IPS-NIHi11 (cell line): ENCODE measurements at regions not wholly inside any gene's neighbourhood (a gene's known extent, or its start where the extent isn't known, plus 50 kb on each side); places are given as distances from the start of the nearest gene placed in this dataset.
A peak's percentile ranks its signal among the peaks of the same experiment; 100 is the strongest.

ENCODE experiments used
- DNase-seq: peaks from one replicate; pipeline ENCODE4 v3.0.0; 2012; ENCODE audit warnings: mixed read lengths, low spot score

- DNase-seq, result peak; percentile 45
These were observed 213.2 kb upstream of the DCBLD2 start for GRCh38 chr3:99114565-99115291.

- no peak for DNase-seq
These were observed 209.7 kb upstream of the DCBLD2 start for GRCh38 chr3:99111235-99111634.

GRCh38 chr3:99110401-99110800 is 208.9 kb upstream of the DCBLD2 start:
- no peak for DNase-seq

- DNase-seq, result no peak
These were observed 207.0 kb upstream of the DCBLD2 start for GRCh38 chr3:99108508-99108907.

- DNase-seq, result no peak
These were observed 193.1 kb upstream of the DCBLD2 start for GRCh38 chr3:99094606-99095005.

GRCh38 chr3:99087277-99087676 is 185.8 kb upstream of the DCBLD2 start:
- no peak for DNase-seq

GRCh38 chr3:99084826-99085225 is 183.3 kb upstream of the DCBLD2 start:
- no peak for DNase-seq

GRCh38 chr3:99084156-99084555 is 182.7 kb upstream of the DCBLD2 start:
- no peak for DNase-seq

GRCh38 chr3:99071096-99071495 is 169.6 kb upstream of the DCBLD2 start:
- DNase-seq, result no peak

GRCh38 chr3:99069973-99070372 is 168.5 kb upstream of the DCBLD2 start:
- DNase-seq, result no peak

- DNase-seq, result no peak
These were observed 165.4 kb upstream of the DCBLD2 start for GRCh38 chr3:99066863-99067262.

GRCh38 chr3:99049164-99049563 is 147.7 kb upstream of the DCBLD2 start:
- no peak for DNase-seq

GRCh38 chr3:99041747-99042146 is 140.3 kb upstream of the DCBLD2 start:
- no peak for DNase-seq

- DNase-seq, result no peak
These were observed 130.3 kb upstream of the DCBLD2 start for GRCh38 chr3:99031778-99032177.

- DNase-seq, result peak; percentile 33
These were observed 122.2 kb upstream of the DCBLD2 start for GRCh38 chr3:99023590-99024192.

GRCh38 chr3:99021466-99021865 is 120.0 kb upstream of the DCBLD2 start:
- DNase-seq, result no peak

- DNase-seq, result no peak
These were observed 115.0 kb upstream of the DCBLD2 start for GRCh38 chr3:99016452-99016851.

- DNase-seq, result no peak
These were observed 112.4 kb upstream of the DCBLD2 start for GRCh38 chr3:99013777-99014315.

- DNase-seq, result no peak
These were observed 111.6 kb upstream of the DCBLD2 start for GRCh38 chr3:99013077-99013476.

GRCh38 chr3:99012051-99012450 is 110.6 kb upstream of the DCBLD2 start:
- DNase-seq, result peak; percentile 41

- no peak for DNase-seq
These were observed 108.4 kb upstream of the DCBLD2 start for GRCh38 chr3:99009851-99010250.

- no peak for DNase-seq
These were observed 105.2 kb upstream of the DCBLD2 start for GRCh38 chr3:99006686-99007085.

GRCh38 chr3:98999675-99000074 is 98.2 kb upstream of the DCBLD2 start:
- no peak for DNase-seq
